A549 (cell line): ENCODE measurements at regions not wholly inside any gene's neighbourhood (a gene's known extent, or its start where the extent isn't known, plus 50 kb on each side); places are given as distances from the start of the nearest gene placed in this dataset.

Experiments
- CBX8 ChIP-seq: fragments of 200-600 bp; sonication (generic); IDR thresholded peaks from 2 replicates; pipeline ENCODE4 v1.6.1; 2016
- CTCF ChIP-seq: fragments of >200 bp; sonication (Bioruptor Twin); formaldehyde crosslinking; IDR thresholded peaks from 3 replicates; pipeline ENCODE4 v1.5.1; 2016
- EHMT2 ChIP-seq: fragments of 200-600 bp; sonication (generic); IDR thresholded peaks from 2 replicates; pipeline ENCODE4 v1.6.1; 2016; ENCODE audit warnings: antibody characterized with exemption, low read depth, mild to moderate bottlenecking, moderate library complexity
- NR3C1 ChIP-seq: fragments of >200 bp; sonication (Bioruptor Twin); formaldehyde crosslinking; IDR thresholded peaks from 3 replicates; pipeline ENCODE4 v1.6.1; 2017
- POLR2A ChIP-seq: IDR thresholded peaks from 2 replicates; pipeline ENCODE4 v1.6.1; 2012; ENCODE audit warnings: mild to moderate bottlenecking, low read length
- SREBF2 ChIP-seq: fragments of 450-650 bp; IDR thresholded peaks from 2 replicates; pipeline ENCODE4 v1.6.1; 2014; ENCODE audit warnings: mild to moderate bottlenecking, moderate library complexity

- no peak for TF ChIP-seq POLR2A
- no peak for TF ChIP-seq NR3C1
- no peak for TF ChIP-seq CTCF
- no peak for TF ChIP-seq EHMT2
- no peak for TF ChIP-seq SREBF2
- no peak for TF ChIP-seq CBX8
These were observed 501.7 kb upstream of the JARID2 start for GRCh38 chr6:14744212-14744556.
